WTC11 (cell line): ENCODE measurements at regions not wholly inside any gene's neighbourhood (a gene's known extent, or its start where the extent isn't known, plus 50 kb on each side); places are given as distances from the start of the nearest gene placed in this dataset.

ENCODE experiments used
- ATAC-seq: fragments of 200-7000 bp; cut with Tn5 transposase; 2 replicates; pipeline ENCODE4 v1.10.0; 2021; ENCODE audit warnings: mild to moderate bottlenecking, moderate library complexity
- CTCF ChIA-PET: fragments of 300-600 bp; sonication (Branson Sonifier 250); formaldehyde crosslinking; loops from one replicate; lab custom pipeline; 2021; ENCODE audit warnings: antibody characterized with exemption; lab: Charles Lee
- POLR2A ChIA-PET: fragments of 350-600 bp; sonication (Branson Sonifier 250); formaldehyde crosslinking; loops from one replicate; lab custom pipeline; 2021; ENCODE audit warnings: antibody characterized with exemption; lab: Charles Lee
- DNase-seq: peaks from one replicate; pipeline ENCODE4 v3.0.0; 2021; ENCODE audit warnings: low spot score
- H3K27ac Mint-ChIP-seq: 2 replicates; pipeline ENCODE4 v1.8.0; 2021; ENCODE audit warnings: mixed read lengths
- H3K27me3 Mint-ChIP-seq: 2 replicates; pipeline ENCODE4 v1.8.0; 2021; ENCODE audit warnings: low read depth, mild to moderate bottlenecking, moderate library complexity, mixed read lengths
- H3K36me3 Mint-ChIP-seq: 2 replicates; pipeline ENCODE4 v1.8.0; 2021; ENCODE audit warnings: mixed read lengths
- H3K4me1 Mint-ChIP-seq: 2 replicates; pipeline ENCODE4 v1.8.0; 2022; ENCODE audit warnings: mixed read lengths
- H3K4me3 Mint-ChIP-seq: 2 replicates; pipeline ENCODE4 v1.8.0; 2021; ENCODE audit warnings: mild to moderate bottlenecking, moderate library complexity, mixed read lengths
- H3K9me3 Mint-ChIP-seq: 2 replicates; pipeline ENCODE4 v1.8.0; 2021; ENCODE audit warnings: mixed read lengths
- ARID4B ChIP-seq: sonication (generic); formaldehyde crosslinking; IDR thresholded peaks from 2 replicates; pipeline ENCODE4 v1.8.0; 2023; ENCODE audit warnings: missing genetic modification reagents, mild to moderate bottlenecking, borderline replicate concordance
- CTCF ChIP-seq: fragments of 200-600 bp; IDR thresholded peaks from 2 replicates; pipeline ENCODE4 v1.8.0; 2022; ENCODE audit warnings: antibody characterized with exemption
- NFE2L1 ChIP-seq: sonication (generic); formaldehyde crosslinking; IDR thresholded peaks from 2 replicates; pipeline ENCODE4 v1.8.1; 2023; ENCODE audit warnings: missing genetic modification reagents
- SMAD4 ChIP-seq: sonication (generic); formaldehyde crosslinking; IDR thresholded peaks from 2 replicates; pipeline ENCODE4 v1.8.0; 2022; ENCODE audit warnings: mild to moderate bottlenecking, missing genetic modification reagents
- TCF7 ChIP-seq: sonication (generic); formaldehyde crosslinking; IDR thresholded peaks from 2 replicates; pipeline ENCODE4 v1.8.0; 2022; ENCODE audit warnings: mild to moderate bottlenecking, low read depth, missing genetic modification reagents, moderate library complexity
- ZNF219 ChIP-seq: sonication (generic); formaldehyde crosslinking; IDR thresholded peaks from 2 replicates; pipeline ENCODE4 v1.8.0; 2023; ENCODE audit warnings: missing genetic modification reagents, mild to moderate bottlenecking, borderline replicate concordance
- ZNF416 ChIP-seq: fragments of 250-450 bp; sonication (Bioruptor Pico); IDR thresholded peaks from 2 replicates; pipeline ENCODE4 v1.9.0; 2021; ENCODE audit warnings: mild to moderate bottlenecking, inconsistent platforms
- TF ChIP-seq, protein P1 (sequence below): fragments of 250-450 bp; sonication (Bioruptor Pico); IDR thresholded peaks from 2 replicates; pipeline ENCODE4 v1.9.0; 2021; ENCODE audit warnings: moderate library complexity, mild to moderate bottlenecking, inconsistent platforms, borderline replicate concordance
- TF ChIP-seq, protein P2 (sequence below): fragments of 250-450 bp; sonication (Bioruptor Pico); conservative IDR thresholded peaks from 2 replicates; pipeline ENCODE4 v1.9.0; 2021; ENCODE audit warnings: mild to moderate bottlenecking

- CTCF ChIA-PET = interaction anchor here (0.8 to 1.4 kb wide), 3 partner anchors 231 to 313 kb away, joined by 3 to 4 read pairs (median 4); no protein-coding TSS in a partner anchor
- H3K36me3 Mint-ChIP-seq = no peaks in the 10 kb centered on the region
- H3K27me3 Mint-ChIP-seq = no peaks in the 10 kb centered on the region; the same call in 1 of the 2 replicates
Observed at GRCh38 chr12:107362960-107363359, 269.6 kb upstream of the CRY1 start.

More at GRCh38 chr12:107362960-107363359, 269.6 kb upstream of the CRY1 start:
- Mint-ChIP-seq H3K4me3 (no peak overlapping the region), H3K27ac (no peak overlapping the region)
- POLR2A ChIA-PET = interaction anchor here (0.6 kb wide), 1 partner anchor 18 kb away, joined by 3 read pairs; no protein-coding TSS in a partner anchor
- TF ChIP-seq, protein P1, sequence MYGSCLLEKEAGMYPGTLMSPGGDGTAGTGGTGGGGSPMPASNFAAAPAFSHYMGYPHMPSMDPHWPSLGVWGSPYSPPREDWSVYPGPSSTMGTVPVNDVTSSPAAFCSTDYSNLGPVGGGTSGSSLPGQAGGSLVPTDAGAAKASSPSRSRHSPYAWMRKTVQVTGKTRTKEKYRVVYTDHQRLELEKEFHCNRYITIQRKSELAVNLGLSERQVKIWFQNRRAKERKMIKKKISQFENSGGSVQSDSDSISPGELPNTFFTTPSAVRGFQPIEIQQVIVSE (CRISPR knock-in tag) = no peak
- TF ChIP-seq NFE2L1 (CRISPR knock-in tag) (no peak), ZNF219 (CRISPR knock-in tag) (no peak), ZNF416 (CRISPR knock-in tag) (no peak), CTCF (no peak), ARID4B (CRISPR knock-in tag) (no peak), TCF7 (CRISPR knock-in tag) (no peak), SMAD4 (CRISPR knock-in tag) (no peak)
- TF ChIP-seq, protein P2, sequence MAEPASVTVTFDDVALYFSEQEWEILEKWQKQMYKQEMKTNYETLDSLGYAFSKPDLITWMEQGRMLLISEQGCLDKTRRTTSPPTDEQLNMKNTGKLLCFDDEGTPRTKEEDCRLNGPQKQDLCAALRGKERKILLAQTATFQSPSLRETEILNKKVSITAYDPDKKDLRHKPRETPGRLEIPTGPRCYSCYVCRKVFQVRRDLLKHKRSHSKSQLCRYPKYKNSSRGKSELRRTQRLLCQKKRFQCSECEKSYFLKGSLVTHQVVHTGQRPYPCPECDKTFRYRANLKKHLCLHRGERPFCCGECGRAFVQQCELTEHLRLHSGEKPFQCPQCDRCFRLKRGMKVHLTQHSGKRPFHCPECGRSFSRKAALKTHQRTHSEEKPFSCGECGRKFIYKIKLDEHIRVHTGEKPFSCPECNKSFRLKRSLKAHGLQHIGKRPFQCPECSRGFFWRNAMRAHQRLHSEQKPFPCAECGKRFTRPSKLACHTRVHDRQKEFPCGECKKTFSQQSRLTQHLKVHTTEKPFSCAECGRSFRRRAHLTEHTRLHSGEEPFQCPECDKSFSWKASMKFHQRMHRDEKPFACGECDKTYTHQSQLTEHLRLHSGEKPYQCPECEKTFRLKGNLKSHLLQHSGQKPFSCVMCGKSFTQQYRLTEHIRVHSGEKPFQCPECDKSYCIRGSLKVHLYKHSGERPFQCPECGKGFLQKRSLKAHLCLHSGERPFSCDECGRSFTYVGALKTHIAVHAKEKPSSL (CRISPR knock-in tag) = no peak
- TF ChIP-seq, all 79 proteins: peak for 0
- peaks cover 21% of the 10 kb centered on the region for H3K4me1 Mint-ChIP-seq
- DNase-seq = no peak
- peaks cover 3% of the 10 kb centered on the region; the same call in 1 of the 2 replicates for H3K9me3 Mint-ChIP-seq
- ATAC-seq = no peak
